MV-4-11 (cell line): ENCODE measurements at regions not wholly inside any gene's neighbourhood (a gene's known extent, or its start where the extent isn't known, plus 50 kb on each side); places are given as distances from the start of the nearest gene placed in this dataset.

Experiments used
- DNase-seq: peaks from one replicate; lab custom pipeline; 2025; lab: John Stamatoyannopoulos, UW

- DNase-seq: no peak
Observed at GRCh38 chr10:128662520-128662919, 536.3 kb upstream of the MKI67 start.

GRCh38 chr10:128664729-128665128 lies 538.5 kb upstream of the MKI67 start:
- peak; percentile 95 for DNase-seq

- no peak for DNase-seq
Observed at GRCh38 chr10:128675405-128675804, 549.2 kb upstream of the MKI67 start.

- no peak for DNase-seq
Observed at GRCh38 chr10:128680116-128680515, 553.9 kb upstream of the MKI67 start.

- DNase-seq: no peak
Observed at GRCh38 chr10:128684215-128684614, 558.0 kb upstream of the MKI67 start.

GRCh38 chr10:128686630-128687278 lies 560.5 kb upstream of the MKI67 start:
- no peak for DNase-seq

- no peak for DNase-seq
Observed at GRCh38 chr10:128687408-128687807, 561.2 kb upstream of the MKI67 start.

- DNase-seq: no peak
Observed at GRCh38 chr10:128687927-128688549, 561.8 kb upstream of the MKI67 start.

GRCh38 chr10:128689667-128690066 lies 563.4 kb upstream of the MKI67 start:
- DNase-seq: no peak

- no peak for DNase-seq
Observed at GRCh38 chr10:128693493-128694131, 567.4 kb upstream of the MKI67 start.

- DNase-seq: no peak
Observed at GRCh38 chr10:128694168-128694850, 568.1 kb upstream of the MKI67 start.

- DNase-seq: no peak
Observed at GRCh38 chr10:128694851-128695725, 568.9 kb upstream of the MKI67 start.

GRCh38 chr10:128695931-128696330 lies 569.7 kb upstream of the MKI67 start:
- no peak for DNase-seq

GRCh38 chr10:128697437-128697836 lies 571.2 kb upstream of the MKI67 start:
- no peak for DNase-seq

- DNase-seq: no peak
Observed at GRCh38 chr10:128701381-128701780, 575.2 kb upstream of the MKI67 start.

GRCh38 chr10:128701837-128702236 lies 575.6 kb upstream of the MKI67 start:
- DNase-seq: no peak

- no peak for DNase-seq
Observed at GRCh38 chr10:128704716-128705115, 578.5 kb upstream of the MKI67 start.

GRCh38 chr10:128708182-128708581 lies 582.0 kb upstream of the MKI67 start:
- peak; percentile 80 for DNase-seq

GRCh38 chr10:128709686-128710085 lies 583.5 kb upstream of the MKI67 start:
- no peak for DNase-seq

GRCh38 chr10:128710098-128710797 lies 584.0 kb upstream of the MKI67 start:
- DNase-seq: no peak

GRCh38 chr10:128710798-128711183 lies 584.6 kb upstream of the MKI67 start:
- DNase-seq: no peak
